HEK293T (cell line): ENCODE measurements at regions not wholly inside any gene's neighbourhood (a gene's known extent, or its start where the extent isn't known, plus 50 kb on each side); places are given as distances from the start of the nearest gene placed in this dataset.

Experiments used
- CTCF ChIA-PET: fragments of 350-600 bp; formaldehyde crosslinking; extraction: SDS; loops from one replicate; lab custom pipeline; 2021; ENCODE audit warnings: antibody characterized with exemption, inconsistent platforms; lab: Yijun Ruan, JAX
- POLR2A ChIA-PET: fragments of 350-600 bp; formaldehyde crosslinking; extraction: SDS; loops from one replicate; lab custom pipeline; 2020; ENCODE audit warnings: antibody characterized with exemption, inconsistent platforms; lab: Yijun Ruan, JAX
- DNase-seq: peaks from one replicate; pipeline ENCODE4 v3.0.0; 2012; ENCODE audit warnings: mixed read lengths; ENCODE audit errors: extremely low spot score
- ARNT ChIP-seq: fragments of 450-650 bp; IDR thresholded peaks from 2 replicates; pipeline ENCODE4 v1.6.1; 2017; ENCODE audit warnings: mild to moderate bottlenecking
- BHLHE40 ChIP-seq: fragments of 450-650 bp; IDR thresholded peaks from 2 replicates; pipeline ENCODE4 v1.6.1; 2016; ENCODE audit warnings: mild to moderate bottlenecking, moderate library complexity, borderline replicate concordance
- CTBP1 ChIP-seq: fragments of 450-650 bp; IDR thresholded peaks from 2 replicates; pipeline ENCODE4 v1.6.1; 2016; ENCODE audit warnings: borderline replicate concordance
- ELF4 ChIP-seq: fragments of 450-650 bp; IDR thresholded peaks from 2 replicates; pipeline ENCODE4 v1.6.1; 2017; ENCODE audit warnings: antibody characterized with exemption
- FOXA1 ChIP-seq: fragments of 450-650 bp; IDR thresholded peaks from 2 replicates; pipeline ENCODE4 v1.6.1; 2016; ENCODE audit warnings: mild to moderate bottlenecking
- FOXK2 ChIP-seq: fragments of 450-650 bp; IDR thresholded peaks from 2 replicates; pipeline ENCODE4 v1.6.1; 2016; ENCODE audit warnings: mild to moderate bottlenecking
- FOXM1 ChIP-seq: fragments of 450-650 bp; IDR thresholded peaks from 2 replicates; pipeline ENCODE4 v1.6.1; 2017; ENCODE audit warnings: mild to moderate bottlenecking, borderline replicate concordance
- HDGF ChIP-seq: fragments of 450-650 bp; IDR thresholded peaks from 2 replicates; pipeline ENCODE4 v1.6.1; 2017; ENCODE audit warnings: antibody characterized with exemption, borderline replicate concordance
- L3MBTL2 ChIP-seq: fragments of 450-650 bp; conservative IDR thresholded peaks from 2 replicates; pipeline ENCODE4 v1.6.1; 2016; ENCODE audit warnings: mild to moderate bottlenecking
- LEF1 ChIP-seq: fragments of 450-650 bp; IDR thresholded peaks from 2 replicates; pipeline ENCODE4 v1.6.1; 2017; ENCODE audit warnings: mild to moderate bottlenecking, borderline replicate concordance
- NFRKB ChIP-seq: fragments of 450-650 bp; IDR thresholded peaks from 2 replicates; pipeline ENCODE4 v1.6.1; 2016; ENCODE audit warnings: mild to moderate bottlenecking, moderate library complexity
- SP1 ChIP-seq: fragments of 450-650 bp; IDR thresholded peaks from 2 replicates; pipeline ENCODE4 v1.6.1; 2017
- SUZ12 ChIP-seq: fragments of 450-650 bp; IDR thresholded peaks from 2 replicates; pipeline ENCODE4 v1.6.1; 2016; ENCODE audit warnings: mild to moderate bottlenecking
- TARDBP ChIP-seq: fragments of 450-650 bp; IDR thresholded peaks from 2 replicates; pipeline ENCODE4 v1.6.1; 2016
- ZNF384 ChIP-seq: fragments of 450-650 bp; IDR thresholded peaks from 2 replicates; pipeline ENCODE4 v1.6.1; 2016
- TF ChIP-seq, protein P1 (sequence below): fragments of 450-650 bp; IDR thresholded peaks from 2 replicates; pipeline ENCODE4 v1.6.1; 2016

DNA sequence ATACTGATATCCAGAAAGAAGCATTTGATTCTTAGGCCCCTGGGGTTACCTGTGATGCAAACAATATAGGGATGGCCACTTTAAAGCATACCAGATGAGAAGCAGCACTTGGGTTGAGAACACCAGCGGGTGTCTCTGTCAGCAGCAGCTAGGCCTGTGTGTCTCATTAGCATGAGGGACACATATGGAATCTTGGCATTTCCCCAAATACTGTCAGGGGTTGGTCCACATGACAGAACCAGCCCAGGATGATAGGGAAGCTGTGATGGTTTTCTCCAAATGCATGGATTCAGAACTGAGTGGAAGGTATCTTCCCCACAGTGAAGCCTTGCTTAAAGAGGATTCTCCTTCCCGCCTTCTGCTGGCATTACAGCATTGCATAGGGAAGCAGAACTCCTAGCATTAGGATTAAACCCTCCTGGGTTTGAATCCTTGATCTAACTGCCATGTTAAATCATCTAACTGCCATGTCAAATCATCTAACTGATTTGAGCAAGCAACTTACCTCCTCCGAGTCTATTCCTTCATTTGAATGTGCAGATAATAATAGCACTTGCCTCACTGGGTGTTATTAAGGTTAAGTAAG is 111.5 kb upstream of the WSCD2 start:
- ChIA-PET CTCF (no interaction called here), POLR2A (no interaction called here)
- no peak for DNase-seq

DNA sequence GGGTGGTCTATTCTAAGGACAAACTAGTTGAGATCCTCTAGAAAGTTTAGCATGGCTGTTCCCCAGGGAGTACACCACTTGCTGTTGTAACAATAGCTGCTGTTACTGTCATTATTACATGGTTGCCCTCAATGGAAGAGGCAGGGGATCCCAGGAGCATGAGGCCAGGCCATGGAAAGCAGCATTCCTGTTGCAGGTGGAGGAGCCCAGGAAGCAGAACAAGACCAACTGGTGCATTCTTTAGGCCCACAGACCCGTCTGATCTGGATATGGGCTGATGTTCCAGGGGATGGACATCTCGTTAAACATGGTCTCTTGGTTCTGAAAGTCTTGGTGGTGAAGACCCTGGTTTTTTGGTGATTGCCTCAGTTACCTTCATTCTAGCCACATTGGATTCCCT is 109.2 kb upstream of the WSCD2 start:
- TF ChIP-seq, protein P1, sequence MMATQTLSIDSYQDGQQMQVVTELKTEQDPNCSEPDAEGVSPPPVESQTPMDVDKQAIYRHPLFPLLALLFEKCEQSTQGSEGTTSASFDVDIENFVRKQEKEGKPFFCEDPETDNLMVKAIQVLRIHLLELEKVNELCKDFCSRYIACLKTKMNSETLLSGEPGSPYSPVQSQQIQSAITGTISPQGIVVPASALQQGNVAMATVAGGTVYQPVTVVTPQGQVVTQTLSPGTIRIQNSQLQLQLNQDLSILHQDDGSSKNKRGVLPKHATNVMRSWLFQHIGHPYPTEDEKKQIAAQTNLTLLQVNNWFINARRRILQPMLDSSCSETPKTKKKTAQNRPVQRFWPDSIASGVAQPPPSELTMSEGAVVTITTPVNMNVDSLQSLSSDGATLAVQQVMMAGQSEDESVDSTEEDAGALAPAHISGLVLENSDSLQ, result no peak
- TF ChIP-seq ARNT (no peak), BHLHE40 (no peak), SP1 (no peak), HDGF (no peak), ZNF384 (no peak), CTBP1 (no peak), NFRKB (no peak), FOXM1 (no peak), TARDBP (no peak), LEF1 (no peak), FOXK2 (no peak), FOXA1 (no peak), SUZ12 (no peak), L3MBTL2 (no peak), ELF4 (no peak)
- ChIA-PET POLR2A (no interaction called here), CTCF (no interaction called here)
- no peak for DNase-seq

More for the DNA sequence above, 111.5 kb upstream of the WSCD2 start:
- TF ChIP-seq FOXM1 (no peak), CTBP1 (no peak), ELF4 (no peak), FOXK2 (no peak), FOXA1 (no peak)

DNA sequence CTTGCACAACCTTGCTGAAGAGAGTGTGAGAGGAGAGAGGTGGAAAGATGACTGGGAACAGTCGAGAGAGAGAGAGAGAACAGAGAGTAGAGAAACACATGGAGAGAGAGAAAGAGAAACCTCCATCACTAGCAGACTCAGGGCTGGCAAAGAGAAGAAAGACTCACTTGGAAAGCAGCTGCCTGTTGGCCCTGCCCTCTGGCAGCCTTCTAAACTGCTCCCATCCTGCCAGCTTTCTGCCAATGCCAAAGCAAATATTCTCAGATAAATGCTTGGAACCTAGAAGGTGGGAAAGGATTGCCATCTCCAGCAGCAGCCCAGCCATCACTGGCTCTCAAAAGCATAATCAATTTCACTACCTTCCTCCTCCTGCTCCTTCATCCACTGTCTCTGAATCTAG is 107.9 kb upstream of the WSCD2 start:
- no peak for DNase-seq
- TF ChIP-seq HDGF (no peak), ZNF384 (no peak), SUZ12 (no peak), CTBP1 (no peak), NFRKB (no peak), FOXA1 (no peak), BHLHE40 (no peak), L3MBTL2 (no peak), LEF1 (no peak), TARDBP (no peak), ARNT (no peak), FOXM1 (no peak), ELF4 (no peak), SP1 (no peak), FOXK2 (no peak)
- TF ChIP-seq, protein P1, result no peak
- POLR2A ChIA-PET, result no interaction called here
- CTCF ChIA-PET, result no interaction called here

DNA sequence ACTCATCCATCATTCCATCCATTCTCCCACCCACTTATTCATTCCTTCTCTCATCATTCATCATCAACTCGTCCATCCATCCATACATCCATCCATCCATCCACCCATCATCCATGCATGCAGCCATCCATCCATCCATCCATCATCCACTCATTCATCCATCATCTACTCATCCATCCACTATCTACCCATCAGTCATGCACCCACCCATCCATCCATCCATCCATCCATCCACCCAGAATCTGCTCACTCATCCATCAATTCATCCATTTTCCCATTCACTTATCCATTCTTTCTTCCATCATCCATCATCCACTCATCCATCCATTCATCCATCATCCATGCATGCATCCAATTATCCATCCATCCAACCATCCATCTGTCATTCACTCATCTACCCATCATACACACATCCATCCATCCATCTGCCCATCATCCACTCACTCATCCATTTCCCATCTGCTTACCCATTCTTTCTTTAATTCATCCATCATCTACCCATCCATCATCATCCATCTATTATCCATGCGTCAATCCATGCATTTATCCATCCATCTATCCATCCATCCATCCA is 107.1 kb upstream of the WSCD2 start:
- ChIA-PET POLR2A (no interaction called here), CTCF (no interaction called here)
- no peak for DNase-seq
- no peak for TF ChIP-seq FOXM1
- TF ChIP-seq HDGF, result no peak
- TF ChIP-seq ZNF384, result no peak
- TF ChIP-seq, protein P1, result no peak
- TF ChIP-seq BHLHE40, result no peak
- TF ChIP-seq TARDBP, result no peak
- no peak for TF ChIP-seq SP1

DNA sequence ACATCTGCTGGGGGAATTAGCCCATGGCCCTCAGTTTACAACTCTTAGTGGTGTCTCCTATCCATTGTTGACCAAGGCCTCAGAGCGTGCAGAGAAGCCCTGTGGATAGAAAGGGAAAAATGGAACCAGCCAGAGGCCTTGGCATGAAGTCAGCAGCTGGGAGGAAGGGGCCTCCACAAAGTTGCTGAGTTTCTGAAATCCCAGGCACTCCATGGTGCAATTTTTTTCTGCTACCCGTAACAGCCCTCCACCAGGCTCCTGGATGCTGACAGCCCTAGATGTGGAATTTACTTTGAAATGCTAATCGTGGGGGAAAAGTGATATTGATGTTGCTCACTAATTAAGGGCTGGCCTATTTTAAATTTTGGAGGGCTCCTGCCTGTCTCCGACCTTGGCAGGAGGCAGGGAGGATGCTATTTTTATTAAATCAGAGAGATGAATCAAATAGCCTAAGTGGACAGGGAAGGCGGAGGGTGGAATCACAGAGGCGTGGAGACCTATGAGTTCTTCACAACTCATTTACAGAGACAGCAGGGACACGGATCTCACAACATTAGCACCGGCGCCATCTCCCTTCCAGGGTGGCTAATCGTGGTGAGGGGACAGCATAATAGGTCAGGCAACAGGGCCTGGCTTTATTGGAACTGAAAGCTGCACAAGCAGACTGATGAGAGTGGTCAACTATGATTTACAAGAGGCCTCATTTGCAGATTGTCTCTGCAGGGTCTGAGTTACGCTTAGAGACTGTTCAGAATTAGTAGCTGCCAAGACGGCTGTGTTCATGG is 99.8 kb upstream of the WSCD2 start:
- ChIA-PET CTCF (no interaction called here), POLR2A (no interaction called here)
- TF ChIP-seq TARDBP (no peak), FOXK2 (no peak), ARNT (no peak), FOXA1 (no peak), L3MBTL2 (no peak), HDGF (no peak), SP1 (no peak)
- DNase-seq, result no peak

DNA sequence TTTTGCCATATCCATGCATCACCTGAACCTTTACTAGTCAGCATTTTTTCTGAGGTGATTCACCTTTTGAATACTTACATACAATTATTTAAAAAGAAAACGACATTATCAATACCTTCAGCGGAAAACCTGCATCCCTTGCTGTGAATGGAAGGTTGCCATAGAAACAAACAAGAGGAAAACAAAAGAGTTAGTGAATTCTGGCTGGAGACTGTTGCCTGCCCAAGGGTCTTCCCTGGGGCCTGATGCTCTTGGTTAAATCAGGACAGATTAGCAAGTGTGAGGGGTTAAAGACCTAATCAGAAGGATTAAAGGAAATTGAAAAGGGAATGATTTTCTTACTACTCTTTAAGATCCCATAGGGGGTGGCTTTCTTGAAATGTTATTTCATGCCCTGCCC is 96.0 kb upstream of the WSCD2 start:
- ChIA-PET CTCF (no interaction called here), POLR2A (no interaction called here)
- no peak for DNase-seq
- no peak for TF ChIP-seq SUZ12
- TF ChIP-seq ARNT, result no peak
- no peak for TF ChIP-seq SP1
- no peak for TF ChIP-seq FOXK2
- no peak for TF ChIP-seq TARDBP
- TF ChIP-seq FOXM1, result no peak
- TF ChIP-seq, protein P1, result no peak
